ENCODE measurements at regions not wholly inside any gene's neighbourhood (a gene's known extent, or its start where the extent isn't known, plus 50 kb on each side); places are given as distances from the start of the nearest gene placed in this dataset.

- H3K4me1 Mint-ChIP-seq (ENCODE audit: unreplicated experiment), result peaks cover 12% of the 10 kb centered on the region
- H3K36me3 Mint-ChIP-seq, result peaks cover 3% of the 10 kb centered on the region
- peaks cover 3% of the 10 kb centered on the region for H3K9me3 Mint-ChIP-seq
Observed at GRCh38 chr13:73960474-73960873, 173.7 kb downstream of the KLF12 start.

GRCh38 chr13:73958657-73959397 is 175.4 kb downstream of the KLF12 start:
- TF ChIP-seq, protein P1, sequence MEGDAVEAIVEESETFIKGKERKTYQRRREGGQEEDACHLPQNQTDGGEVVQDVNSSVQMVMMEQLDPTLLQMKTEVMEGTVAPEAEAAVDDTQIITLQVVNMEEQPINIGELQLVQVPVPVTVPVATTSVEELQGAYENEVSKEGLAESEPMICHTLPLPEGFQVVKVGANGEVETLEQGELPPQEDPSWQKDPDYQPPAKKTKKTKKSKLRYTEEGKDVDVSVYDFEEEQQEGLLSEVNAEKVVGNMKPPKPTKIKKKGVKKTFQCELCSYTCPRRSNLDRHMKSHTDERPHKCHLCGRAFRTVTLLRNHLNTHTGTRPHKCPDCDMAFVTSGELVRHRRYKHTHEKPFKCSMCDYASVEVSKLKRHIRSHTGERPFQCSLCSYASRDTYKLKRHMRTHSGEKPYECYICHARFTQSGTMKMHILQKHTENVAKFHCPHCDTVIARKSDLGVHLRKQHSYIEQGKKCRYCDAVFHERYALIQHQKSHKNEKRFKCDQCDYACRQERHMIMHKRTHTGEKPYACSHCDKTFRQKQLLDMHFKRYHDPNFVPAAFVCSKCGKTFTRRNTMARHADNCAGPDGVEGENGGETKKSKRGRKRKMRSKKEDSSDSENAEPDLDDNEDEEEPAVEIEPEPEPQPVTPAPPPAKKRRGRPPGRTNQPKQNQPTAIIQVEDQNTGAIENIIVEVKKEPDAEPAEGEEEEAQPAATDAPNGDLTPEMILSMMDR (conservative IDR thresholded peaks at IDR 0.05), result no peak
- Mint-ChIP-seq H3K27me3 (no peaks in the 10 kb centered on the region), H3K36me3 (no peaks in the 10 kb centered on the region), H3K4me1 (ENCODE audit: unreplicated experiment) (peaks cover 12% of the 10 kb centered on the region), H3K4me3 (no peak overlapping the region), H3K9me3 (peaks cover 3% of the 10 kb centered on the region), H3K27ac (no peak overlapping the region)
- no peak for DNase-seq (ENCODE audit: extremely low spot score, unreplicated experiment)

More at GRCh38 chr13:73960474-73960873, 173.7 kb downstream of the KLF12 start:
- no peak overlapping the region for H3K27ac Mint-ChIP-seq
- no peak for DNase-seq (ENCODE audit: extremely low spot score, unreplicated experiment)
- H3K4me3 Mint-ChIP-seq, result no peak overlapping the region
- no peaks in the 10 kb centered on the region for H3K27me3 Mint-ChIP-seq
- TF ChIP-seq, protein P1 (conservative IDR thresholded peaks at IDR 0.05), result no peak

DNA sequence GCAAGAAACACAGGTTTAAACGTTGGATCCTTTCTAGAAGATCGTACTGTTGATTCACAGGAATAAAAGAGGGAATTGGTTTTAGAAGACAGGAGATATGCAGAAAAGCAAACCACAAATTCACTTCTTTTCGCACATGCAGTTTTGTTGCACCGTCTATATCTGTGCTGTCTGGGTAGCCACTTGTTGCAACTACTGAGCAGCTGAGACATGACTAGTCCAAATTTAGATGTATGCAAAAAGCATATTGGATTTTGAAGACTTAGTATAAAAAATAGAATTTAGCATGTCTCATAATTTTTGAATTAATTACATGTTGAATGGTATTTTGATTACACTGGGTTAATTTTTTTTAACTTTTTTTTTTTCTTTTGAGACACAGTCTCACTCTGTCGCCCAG is 176.3 kb downstream of the KLF12 start:
- Mint-ChIP-seq H3K4me1 (ENCODE audit: unreplicated experiment) (peaks cover 13% of the 10 kb centered on the region), H3K4me3 (no peak overlapping the region)

DNA sequence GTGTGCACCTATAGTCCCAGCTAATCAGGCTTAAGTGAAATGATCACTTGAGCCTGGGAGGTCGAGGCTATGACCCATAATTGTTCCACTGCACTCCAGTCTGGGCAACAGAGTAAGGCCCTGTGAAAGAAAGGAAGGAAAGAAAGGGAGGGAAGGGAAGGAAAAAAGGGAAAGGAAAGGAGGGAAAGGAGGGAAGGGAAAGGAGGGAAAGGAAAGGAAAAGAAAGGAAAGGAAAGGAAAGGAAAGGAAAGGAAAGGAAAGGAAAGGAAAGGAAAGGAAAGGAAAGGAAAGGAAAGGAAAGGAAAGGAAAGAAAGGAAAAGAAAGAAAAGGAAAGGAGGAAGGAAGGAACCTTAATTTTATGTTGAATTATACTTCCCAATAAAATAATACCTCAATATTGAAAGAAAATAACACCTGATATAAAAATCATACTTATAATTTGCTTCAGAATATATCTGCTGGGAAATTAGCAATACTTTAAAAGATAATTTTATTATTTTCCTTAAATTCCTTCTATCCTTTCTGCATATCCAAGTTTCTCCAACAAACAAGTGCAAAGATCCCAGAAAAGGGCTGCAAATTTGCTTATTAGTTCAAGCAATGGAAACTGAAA is 177.3 kb downstream of the KLF12 start:
- TF ChIP-seq, protein P1 (conservative IDR thresholded peaks at IDR 0.05), result no peak
- peaks cover 18% of the 10 kb centered on the region for H3K4me1 Mint-ChIP-seq (ENCODE audit: unreplicated experiment)
- peaks cover 3% of the 10 kb centered on the region for H3K9me3 Mint-ChIP-seq
- H3K36me3 Mint-ChIP-seq, result peaks cover 9% of the 10 kb centered on the region
- H3K27ac Mint-ChIP-seq, result no peak overlapping the region
- no peak for DNase-seq (ENCODE audit: extremely low spot score, unreplicated experiment)
- no peak overlapping the region for H3K4me3 Mint-ChIP-seq
- no peaks in the 10 kb centered on the region for H3K27me3 Mint-ChIP-seq

More for the DNA sequence above, 176.3 kb downstream of the KLF12 start:
- no peak overlapping the region for H3K27ac Mint-ChIP-seq
- no peaks in the 10 kb centered on the region for H3K27me3 Mint-ChIP-seq
- peaks cover under 1% of the 10 kb centered on the region for H3K36me3 Mint-ChIP-seq
- DNase-seq (ENCODE audit: extremely low spot score, unreplicated experiment), result no peak
- H3K9me3 Mint-ChIP-seq, result peaks cover 3% of the 10 kb centered on the region
- TF ChIP-seq, protein P1 (conservative IDR thresholded peaks at IDR 0.05), result no peak

- Mint-ChIP-seq H3K27ac (no peak overlapping the region), H3K27me3 (no peaks in the 10 kb centered on the region), H3K9me3 (peaks cover 3% of the 10 kb centered on the region), H3K36me3 (peaks cover 9% of the 10 kb centered on the region), H3K4me3 (no peak overlapping the region), H3K4me1 (ENCODE audit: unreplicated experiment) (peaks cover 15% of the 10 kb centered on the region)
- no peak for DNase-seq (ENCODE audit: extremely low spot score, unreplicated experiment)
- TF ChIP-seq, protein P1 (conservative IDR thresholded peaks at IDR 0.05), result no peak
Observed at GRCh38 chr13:73955977-73956500, 178.2 kb downstream of the KLF12 start.

Measured in type B pancreatic cell (in vitro differentiated cells).